ENCODE measurements at regions not wholly inside any gene's neighbourhood (a gene's known extent, or its start where the extent isn't known, plus 50 kb on each side); places are given as distances from the start of the nearest gene placed in this dataset.

DNA sequence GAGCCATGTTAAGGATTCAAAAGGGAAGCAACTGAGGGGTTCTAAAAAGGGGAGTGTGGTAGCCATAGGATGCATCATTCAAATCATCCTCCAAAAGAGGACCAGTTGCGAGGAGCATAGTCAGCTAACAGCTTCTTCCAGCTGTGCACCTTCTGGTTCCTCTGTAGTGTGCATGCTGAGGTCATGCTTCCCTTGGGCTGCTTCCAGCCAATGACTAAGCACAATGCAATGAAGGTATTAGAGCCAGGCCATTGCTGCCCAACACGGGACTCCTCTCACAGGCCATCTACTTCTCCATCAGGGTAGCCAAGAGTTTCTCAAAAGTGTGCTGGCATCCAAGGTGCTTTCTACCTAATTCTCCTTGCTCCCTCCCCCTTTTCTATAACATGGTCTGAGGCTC, 69.2 kb upstream of the ARID2 start:
- no peaks in the 10 kb centered on the region for H3K27me3 ChIP-seq (ENCODE audit: insufficient read depth, poor library complexity, severe bottlenecking)
- TF ChIP-seq GABPA (IDR thresholded peaks at IDR 0.05; ENCODE audit: low read depth): no peak
- TF ChIP-seq, protein P1, sequence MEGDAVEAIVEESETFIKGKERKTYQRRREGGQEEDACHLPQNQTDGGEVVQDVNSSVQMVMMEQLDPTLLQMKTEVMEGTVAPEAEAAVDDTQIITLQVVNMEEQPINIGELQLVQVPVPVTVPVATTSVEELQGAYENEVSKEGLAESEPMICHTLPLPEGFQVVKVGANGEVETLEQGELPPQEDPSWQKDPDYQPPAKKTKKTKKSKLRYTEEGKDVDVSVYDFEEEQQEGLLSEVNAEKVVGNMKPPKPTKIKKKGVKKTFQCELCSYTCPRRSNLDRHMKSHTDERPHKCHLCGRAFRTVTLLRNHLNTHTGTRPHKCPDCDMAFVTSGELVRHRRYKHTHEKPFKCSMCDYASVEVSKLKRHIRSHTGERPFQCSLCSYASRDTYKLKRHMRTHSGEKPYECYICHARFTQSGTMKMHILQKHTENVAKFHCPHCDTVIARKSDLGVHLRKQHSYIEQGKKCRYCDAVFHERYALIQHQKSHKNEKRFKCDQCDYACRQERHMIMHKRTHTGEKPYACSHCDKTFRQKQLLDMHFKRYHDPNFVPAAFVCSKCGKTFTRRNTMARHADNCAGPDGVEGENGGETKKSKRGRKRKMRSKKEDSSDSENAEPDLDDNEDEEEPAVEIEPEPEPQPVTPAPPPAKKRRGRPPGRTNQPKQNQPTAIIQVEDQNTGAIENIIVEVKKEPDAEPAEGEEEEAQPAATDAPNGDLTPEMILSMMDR (IDR thresholded peaks at IDR 0.05; ENCODE audit: insufficient read depth, low read length): no peak
- no peak for TF ChIP-seq SPI1 (IDR thresholded peaks at IDR 0.05; ENCODE audit: borderline replicate concordance, low read depth)
- no peak for TF ChIP-seq POLR2AphosphoS5 (IDR thresholded peaks at IDR 0.05; ENCODE audit: low read depth)
- TF ChIP-seq REST (IDR thresholded peaks at IDR 0.05; ENCODE audit: insufficient replicate concordance, low read depth): no peak
- peak in 1 of 2 experiments; percentile 23 for DNase-seq (ENCODE audit: low read depth in 1 of 2, low spot score in 1 of 2)
- H3K27ac ChIP-seq (replicated peaks): no peak overlapping the region
- no peak overlapping the region for H3K4me3 ChIP-seq (replicated peaks; ENCODE audit: insufficient read depth, low read length)

DNA sequence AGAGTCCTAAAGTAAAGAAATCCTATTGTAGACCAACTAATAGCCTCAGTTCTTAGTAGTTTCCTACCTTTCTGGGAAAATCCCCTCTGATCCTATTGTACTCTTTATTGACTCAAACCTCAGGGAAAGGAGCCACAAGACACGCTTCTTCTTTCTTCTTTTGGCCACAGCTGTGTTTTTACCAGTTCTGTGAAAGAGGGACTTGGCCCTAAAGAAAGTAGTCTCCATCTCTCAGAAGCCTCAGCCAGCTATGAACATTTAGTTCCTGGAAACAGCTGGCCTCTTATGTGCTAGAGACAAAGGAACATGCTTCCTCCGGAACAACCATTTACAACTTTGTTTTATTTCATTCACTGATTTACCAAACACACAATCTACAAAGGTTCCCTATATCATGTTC, 66.1 kb upstream of the ARID2 start:
- TF ChIP-seq, protein P1 (IDR thresholded peaks at IDR 0.05; ENCODE audit: insufficient read depth, low read length): no peak
- no peak for TF ChIP-seq REST (IDR thresholded peaks at IDR 0.05; ENCODE audit: insufficient replicate concordance, low read depth)
- no peak for TF ChIP-seq SPI1 (IDR thresholded peaks at IDR 0.05; ENCODE audit: borderline replicate concordance, low read depth)
- Histone ChIP-seq H3K27ac (replicated peaks) (no peak overlapping the region), H3K4me3 (replicated peaks; ENCODE audit: insufficient read depth, low read length) (no peak overlapping the region), H3K27me3 (ENCODE audit: insufficient read depth, poor library complexity, severe bottlenecking) (no peaks in the 10 kb centered on the region)
- DNase-seq (ENCODE audit: low read depth in 1 of 2, low spot score in 1 of 2): no peak

GRCh38 chr12:45665941-45666340, 63.6 kb upstream of the ARID2 start:
- Histone ChIP-seq H3K27me3 (ENCODE audit: insufficient read depth, poor library complexity, severe bottlenecking) (no peaks in the 10 kb centered on the region), H3K4me3 (replicated peaks; ENCODE audit: insufficient read depth, low read length) (no peak overlapping the region), H3K27ac (replicated peaks) (no peak overlapping the region)
- TF ChIP-seq POLR2AphosphoS5 (IDR thresholded peaks at IDR 0.05; ENCODE audit: low read depth) (no peak), REST (IDR thresholded peaks at IDR 0.05; ENCODE audit: insufficient replicate concordance, low read depth) (no peak), GABPA (IDR thresholded peaks at IDR 0.05; ENCODE audit: low read depth) (no peak), SPI1 (IDR thresholded peaks at IDR 0.05; ENCODE audit: borderline replicate concordance, low read depth) (no peak)
- TF ChIP-seq, protein P1 (IDR thresholded peaks at IDR 0.05; ENCODE audit: insufficient read depth, low read length): no peak
- no peak for DNase-seq (ENCODE audit: low read depth in 1 of 2, low spot score in 1 of 2)

Measured in HL-60 (cell line).